Mammary epithelial cell (primary cell): ENCODE measurements at regions not wholly inside any gene's neighbourhood (a gene's known extent, or its start where the extent isn't known, plus 50 kb on each side); places are given as distances from the start of the nearest gene placed in this dataset.

Experiments used
- CTCF ChIP-seq, 2 donors: IDR thresholded peaks in 1 of 2; conservative IDR thresholded peaks in 1 of 2; 2 replicates each; pipeline ENCODE4 v1.5.1; 2011 to 2012; ENCODE audit warnings: inconsistent platforms in 2 of 2, low read length in 2 of 2, mild to moderate bottlenecking in 2 of 2, control low read depth in 1 of 2, low read depth in 1 of 2; ENCODE audit not compliant: insufficient read depth in 1 of 2; ENCODE audit errors: extremely low read depth in 1 of 2
- EZH2 ChIP-seq: IDR thresholded peaks from 2 replicates; pipeline ENCODE4 v1.6.1; 2012; ENCODE audit warnings: low read length, inconsistent platforms, borderline replicate concordance

GRCh38 chr7:79786187-79786586 is 332.7 kb upstream of the MAGI2 start:
- TF ChIP-seq CTCF (conservative IDR thresholded peaks at IDR 0.05 in 1 of 2, IDR thresholded peaks at IDR 0.05 in 1 of 2; ENCODE audit: extremely low read depth in 1 of 2, insufficient read depth in 1 of 2, low read depth in 1 of 2, low read length in 2 of 2) (no peak), EZH2 (no peak)
